PC-3 (cell line): ENCODE measurements at regions not wholly inside any gene's neighbourhood (a gene's known extent, or its start where the extent isn't known, plus 50 kb on each side); places are given as distances from the start of the nearest gene placed in this dataset.

Experiments
- ATAC-seq: fragments of 200-7000 bp; cut with Tn5 transposase; 2 replicates; pipeline ENCODE4 v1.9.1; 2020; ENCODE audit warnings: mild to moderate bottlenecking, moderate library complexity
- BruUV-seq: library from RNA; stranded (reverse); fragments of 400-500 nt; replicated peaks from 2 replicates; lab custom pipeline; 2021; lab: Mats Ljungman, UMichigan
- CTCF ChIA-PET: fragments of 300-600 bp; sonication (Branson Sonifier 250); formaldehyde crosslinking; loops from one replicate; lab custom pipeline; 2022; ENCODE audit warnings: antibody characterized with exemption; lab: Charles Lee
- POLR2A ChIA-PET: fragments of 300-600 bp; sonication (Branson Sonifier 250); formaldehyde crosslinking; loops from one replicate; lab custom pipeline; 2022; ENCODE audit warnings: antibody characterized with exemption; ENCODE audit not compliant: unreplicated experiment; lab: Charles Lee
- DNase-seq: peaks from one replicate; pipeline ENCODE4 v3.0.0-alpha.2; 2015
- H2AFZ ChIP-seq: fragments of 300-600 bp; sonication (generic); 2 replicates; pipeline ENCODE4 v1.6.0; 2016; ENCODE audit warnings: antibody characterized with exemption, low read length
- H3F3A ChIP-seq: fragments of 300-600 bp; sonication (generic); one replicate; pipeline ENCODE4 v1.6.0; 2017; ENCODE audit warnings: antibody characterized with exemption, low read length, control low read depth, mild to moderate bottlenecking; ENCODE audit not compliant: unreplicated experiment
- H3K27ac ChIP-seq: fragments of 300-600 bp; sonication (generic); 2 replicates; pipeline ENCODE4 v1.5.1; 2016; ENCODE audit warnings: mild to moderate bottlenecking, low read length
- H3K27me3 ChIP-seq: fragments of 300-600 bp; sonication (generic); 2 replicates; pipeline ENCODE4 v1.6.1; 2016; ENCODE audit warnings: low read length, mixed read lengths
- H3K36me3 ChIP-seq: fragments of 300-600 bp; sonication (generic); 2 replicates; pipeline ENCODE4 v1.6.1; 2016; ENCODE audit warnings: low read depth, mixed run types, low read length, mixed read lengths
- H3K4me1 ChIP-seq: fragments of 300-600 bp; sonication (generic); 2 replicates; pipeline ENCODE4 v1.5.1; 2016; ENCODE audit warnings: low read length; ENCODE audit not compliant: insufficient read depth
- H3K4me2 ChIP-seq: fragments of 300-600 bp; sonication (generic); 2 replicates; pipeline ENCODE4 v1.6.0; 2016; ENCODE audit warnings: low read length
- H3K4me3 ChIP-seq: fragments of 300-600 bp; sonication (generic); 2 replicates; pipeline ENCODE4 v1.5.1; 2016; ENCODE audit warnings: mild to moderate bottlenecking, low read length, mixed read lengths
- H3K79me2 ChIP-seq: fragments of 300-600 bp; sonication (generic); 2 replicates; pipeline ENCODE4 v1.6.1; 2017; ENCODE audit warnings: low read length, mixed read lengths
- H3K9ac ChIP-seq: fragments of 300-600 bp; sonication (generic); 2 replicates; pipeline ENCODE4 v1.6.0; 2016; ENCODE audit warnings: mild to moderate bottlenecking, low read length
- H3K9me2 ChIP-seq: fragments of 300-600 bp; sonication (generic); replicated peaks from 2 replicates; pipeline ENCODE4 v1.6.1; 2016; ENCODE audit warnings: mixed run types, low read length, mixed read lengths
- H3K9me3 ChIP-seq: fragments of 300-600 bp; sonication (generic); 2 replicates; pipeline ENCODE4 v1.6.1; 2016; ENCODE audit warnings: low read length, mixed read lengths
- H4K20me1 ChIP-seq: fragments of 300-600 bp; sonication (generic); 2 replicates; pipeline ENCODE4 v1.6.1; 2016; ENCODE audit warnings: low read length, mixed read lengths
- EZH2 ChIP-seq: fragments of 300-600 bp; sonication (generic); IDR thresholded peaks from one replicate; pipeline ENCODE4 v1.6.1; 2017; ENCODE audit warnings: antibody characterized with exemption, mild to moderate bottlenecking, low read length; ENCODE audit not compliant: unreplicated experiment
- EZH2phosphoT487 ChIP-seq: fragments of 300-600 bp; sonication (generic); IDR thresholded peaks from 2 replicates; pipeline ENCODE4 v1.6.1; 2018; ENCODE audit warnings: mild to moderate bottlenecking, antibody characterized with exemption, low read length, borderline replicate concordance
- intact Hi-C: fragments of 100-400 bp; cut with micrococcal nuclease; formaldehyde crosslinking; loops from 2 replicates; pipeline ENCODE4 v1.9.0; 2023
- TF ChIP-seq, protein P1 (sequence below): fragments of 300-600 bp; sonication (generic); conservative IDR thresholded peaks from 2 replicates; pipeline ENCODE4 v1.5.1; 2017; ENCODE audit warnings: antibody characterized with exemption, low read depth, mild to moderate bottlenecking, low read length

- ChIA-PET POLR2A (no interaction called here), CTCF (interaction anchor here (0.5 to 1.7 kb wide), 3 partner anchors 11 to 43 kb away, joined by 4 to 14 read pairs (median 5); no protein-coding TSS in a partner anchor)
- H3K79me2 ChIP-seq, result peaks cover 20% of the 10 kb centered on the region
- TSS peak; percentile 79 for BruUV-seq
- H3K36me3 ChIP-seq, result no peaks in the 10 kb centered on the region
- peak; percentile 69 for ATAC-seq
- H4K20me1 ChIP-seq, result no peaks in the 10 kb centered on the region
- H3K27ac ChIP-seq, result peak overlapping the region; percentile 55
- peaks cover 13% of the 10 kb centered on the region; the same call in 1 of the 2 replicates for H3K4me1 ChIP-seq
- no peaks in the 10 kb centered on the region for H3K9me3 ChIP-seq
- H3K9me2 ChIP-seq, result no peaks in the 10 kb centered on the region
- H3K4me2 ChIP-seq, result peak overlapping the region; percentile 92
- peak; percentile 82 for DNase-seq
- H3K27me3 ChIP-seq, result no peaks in the 10 kb centered on the region
- peak overlapping the region; percentile 89 for H2AFZ ChIP-seq
- TF ChIP-seq EZH2phosphoT487, result no peak
- TF ChIP-seq, protein P1, sequence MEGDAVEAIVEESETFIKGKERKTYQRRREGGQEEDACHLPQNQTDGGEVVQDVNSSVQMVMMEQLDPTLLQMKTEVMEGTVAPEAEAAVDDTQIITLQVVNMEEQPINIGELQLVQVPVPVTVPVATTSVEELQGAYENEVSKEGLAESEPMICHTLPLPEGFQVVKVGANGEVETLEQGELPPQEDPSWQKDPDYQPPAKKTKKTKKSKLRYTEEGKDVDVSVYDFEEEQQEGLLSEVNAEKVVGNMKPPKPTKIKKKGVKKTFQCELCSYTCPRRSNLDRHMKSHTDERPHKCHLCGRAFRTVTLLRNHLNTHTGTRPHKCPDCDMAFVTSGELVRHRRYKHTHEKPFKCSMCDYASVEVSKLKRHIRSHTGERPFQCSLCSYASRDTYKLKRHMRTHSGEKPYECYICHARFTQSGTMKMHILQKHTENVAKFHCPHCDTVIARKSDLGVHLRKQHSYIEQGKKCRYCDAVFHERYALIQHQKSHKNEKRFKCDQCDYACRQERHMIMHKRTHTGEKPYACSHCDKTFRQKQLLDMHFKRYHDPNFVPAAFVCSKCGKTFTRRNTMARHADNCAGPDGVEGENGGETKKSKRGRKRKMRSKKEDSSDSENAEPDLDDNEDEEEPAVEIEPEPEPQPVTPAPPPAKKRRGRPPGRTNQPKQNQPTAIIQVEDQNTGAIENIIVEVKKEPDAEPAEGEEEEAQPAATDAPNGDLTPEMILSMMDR, result no peak
- H3K4me3 ChIP-seq, result peak overlapping the region; percentile 86
- H3F3A ChIP-seq, result peaks cover 3% of the 10 kb centered on the region
- intact Hi-C loops, result loop anchor here (5.0 kb wide), 1 partner anchor 41 kb away; no protein-coding TSS in a partner anchor
- peak overlapping the region; percentile 56 for H3K9ac ChIP-seq
Observed at GRCh38 chr9:121598167-121598964, 53.1 kb upstream of the DAB2IP start.

DNA sequence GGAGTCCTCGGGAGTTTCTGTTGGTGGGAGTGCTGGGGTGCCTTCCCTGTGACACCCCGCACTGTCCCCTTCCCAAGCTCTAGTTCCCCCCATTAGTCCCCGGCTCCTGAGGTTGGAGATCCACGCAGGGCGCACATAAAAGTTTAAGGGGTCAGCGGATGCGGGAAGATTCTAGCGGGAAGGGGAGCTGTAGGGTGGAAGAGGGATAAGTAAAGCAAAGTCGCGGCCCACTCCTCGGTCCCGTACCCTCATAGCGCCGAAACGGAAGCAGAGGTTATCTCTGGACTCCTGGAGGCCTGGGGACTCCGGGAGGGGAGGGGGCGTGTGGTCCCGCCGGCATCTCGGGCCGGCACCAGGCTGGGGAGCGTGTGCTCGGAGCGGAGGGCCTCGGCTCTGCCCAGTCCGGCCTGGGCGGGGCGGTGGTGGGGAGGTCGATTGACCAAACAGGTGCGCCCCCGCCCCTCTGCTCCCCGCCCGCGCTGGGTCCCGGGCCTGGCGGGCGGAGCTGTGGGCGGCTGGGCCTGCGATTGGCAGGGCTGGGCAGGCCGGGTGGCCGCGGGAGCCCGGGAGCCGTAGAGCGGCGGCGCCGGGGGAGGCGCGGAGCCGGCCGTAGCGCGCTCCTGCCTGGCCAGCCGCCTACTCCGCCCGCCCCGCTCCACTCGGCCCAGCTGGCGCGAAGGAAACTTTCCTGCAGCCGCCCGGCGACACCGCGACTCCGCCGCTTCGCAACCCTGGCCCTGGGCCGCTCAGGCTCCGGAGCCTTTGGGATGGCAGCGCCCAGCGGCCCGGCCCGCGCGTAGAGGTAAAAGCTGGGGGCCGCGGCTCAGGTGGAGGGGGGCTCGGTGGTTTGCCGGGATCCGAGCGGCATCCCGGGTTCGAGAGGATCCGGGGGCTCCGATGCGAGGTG, 52.2 kb upstream of the DAB2IP start:
- no peaks in the 10 kb centered on the region for H3K27me3 ChIP-seq
- peaks cover 3% of the 10 kb centered on the region for H3F3A ChIP-seq
- no peaks in the 10 kb centered on the region for H4K20me1 ChIP-seq
- H3K36me3 ChIP-seq, result no peaks in the 10 kb centered on the region
- peak overlapping the region; percentile 86 for H3K4me3 ChIP-seq
- peaks cover 13% of the 10 kb centered on the region; the same call in 1 of the 2 replicates for H3K4me1 ChIP-seq
- H3K9ac ChIP-seq, result peak overlapping the region; percentile 70
- H3K9me2 ChIP-seq, result no peaks in the 10 kb centered on the region
- TF ChIP-seq, protein P1, result no peak
- TF ChIP-seq EZH2 (no peak), EZH2phosphoT487 (no peak)
- ATAC-seq (peak; percentile 78), DNase-seq (peak; percentile 85)
- BruUV-seq, result no TSS peak
- H2AFZ ChIP-seq, result peak overlapping the region; percentile 89
- peak overlapping the region; percentile 92 for H3K4me2 ChIP-seq
- H3K27ac ChIP-seq, result peak overlapping the region; percentile 55
- ChIA-PET POLR2A (no interaction called here), CTCF (interaction anchor here (0.5 to 1.7 kb wide), 4 partner anchors 10 to 53 kb away, joined by 3 to 14 read pairs (median 4); no protein-coding TSS in a partner anchor)
- H3K79me2 ChIP-seq, result peaks cover 20% of the 10 kb centered on the region
- no peaks in the 10 kb centered on the region for H3K9me3 ChIP-seq
- intact Hi-C loops, result loop anchor here (5.0 kb wide), 1 partner anchor 42 kb away; no protein-coding TSS in a partner anchor
